ENCODE measurements at regions not wholly inside any gene's neighbourhood (a gene's known extent, or its start where the extent isn't known, plus 50 kb on each side); places are given as distances from the start of the nearest gene placed in this dataset.

- TF ChIP-seq CTCF (IDR thresholded peaks at IDR 0.05; ENCODE audit: low read depth, low read length) (no peak), EZH2phosphoT487 (IDR thresholded peaks at IDR 0.05; ENCODE audit: low read depth) (no peak)
- Histone ChIP-seq H2AFZ (ENCODE audit: low read depth, low read length) (no peak overlapping the region), H3K9ac (ENCODE audit: low read length) (no peak overlapping the region), H3K27me3 (ENCODE audit: low read depth, low read length) (no peaks in the 10 kb centered on the region), H4K20me1 (ENCODE audit: insufficient read depth, low read length) (no peaks in the 10 kb centered on the region), H3K79me2 (ENCODE audit: low read length) (no peaks in the 10 kb centered on the region), H3K27ac (ENCODE audit: low read length) (no peak overlapping the region), H3K4me3 (ENCODE audit: low read length) (no peak overlapping the region), H3K9me3 (ENCODE audit: insufficient read depth, low read length) (peaks cover 5% of the 10 kb centered on the region; the same call in 1 of the 2 replicates), H3K4me1 (ENCODE audit: low read length) (peaks cover 2% of the 10 kb centered on the region), H3K36me3 (replicated peaks; ENCODE audit: low read depth, low read length) (no peaks in the 10 kb centered on the region), H3K4me2 (ENCODE audit: low read length) (no peak overlapping the region)
Observed at GRCh38 chr3:106624154-106624553, 753.1 kb upstream of the CCDC54 start.

- Histone ChIP-seq H3K9me3 (ENCODE audit: insufficient read depth, low read length) (peaks cover 5% of the 10 kb centered on the region; the same call in 1 of the 2 replicates), H3K36me3 (replicated peaks; ENCODE audit: low read depth, low read length) (no peaks in the 10 kb centered on the region), H4K20me1 (ENCODE audit: insufficient read depth, low read length) (no peaks in the 10 kb centered on the region), H3K4me2 (ENCODE audit: low read length) (no peak overlapping the region), H3K9ac (ENCODE audit: low read length) (no peak overlapping the region), H3K27me3 (ENCODE audit: low read depth, low read length) (no peaks in the 10 kb centered on the region), H3K4me1 (ENCODE audit: low read length) (peaks cover 8% of the 10 kb centered on the region), H2AFZ (ENCODE audit: low read depth, low read length) (no peak overlapping the region), H3K4me3 (ENCODE audit: low read length) (no peak overlapping the region), H3K79me2 (ENCODE audit: low read length) (no peaks in the 10 kb centered on the region), H3K27ac (ENCODE audit: low read length) (no peak overlapping the region)
- no peak for TF ChIP-seq EZH2phosphoT487 (IDR thresholded peaks at IDR 0.05; ENCODE audit: low read depth)
Observed at GRCh38 chr3:106628407-106628806, 748.8 kb upstream of the CCDC54 start.

- Histone ChIP-seq H2AFZ (ENCODE audit: low read depth, low read length) (no peak overlapping the region), H3K4me1 (ENCODE audit: low read length) (peaks cover 8% of the 10 kb centered on the region), H3K79me2 (ENCODE audit: low read length) (no peaks in the 10 kb centered on the region), H3K27ac (ENCODE audit: low read length) (no peak overlapping the region), H3K9me3 (ENCODE audit: insufficient read depth, low read length) (peaks cover 3% of the 10 kb centered on the region; the same call in 1 of the 2 replicates), H4K20me1 (ENCODE audit: insufficient read depth, low read length) (no peaks in the 10 kb centered on the region), H3K9ac (ENCODE audit: low read length) (no peak overlapping the region), H3K27me3 (ENCODE audit: low read depth, low read length) (no peaks in the 10 kb centered on the region), H3K4me3 (ENCODE audit: low read length) (no peak overlapping the region), H3K4me2 (ENCODE audit: low read length) (no peak overlapping the region), H3K36me3 (replicated peaks; ENCODE audit: low read depth, low read length) (no peaks in the 10 kb centered on the region)
- TF ChIP-seq CTCF (IDR thresholded peaks at IDR 0.05; ENCODE audit: low read depth, low read length) (no peak), EZH2phosphoT487 (IDR thresholded peaks at IDR 0.05; ENCODE audit: low read depth) (no peak)
Observed at GRCh38 chr3:106629215-106629832, 747.9 kb upstream of the CCDC54 start.

GRCh38 chr3:106631373-106632108 lies 745.7 kb upstream of the CCDC54 start:
- Histone ChIP-seq H3K27me3 (ENCODE audit: low read depth, low read length) (no peaks in the 10 kb centered on the region), H3K36me3 (replicated peaks; ENCODE audit: low read depth, low read length) (no peaks in the 10 kb centered on the region), H3K79me2 (ENCODE audit: low read length) (no peaks in the 10 kb centered on the region), H3K27ac (ENCODE audit: low read length) (no peak overlapping the region), H3K4me2 (ENCODE audit: low read length) (no peak overlapping the region), H3K4me1 (ENCODE audit: low read length) (peaks cover 20% of the 10 kb centered on the region), H3K9ac (ENCODE audit: low read length) (no peak overlapping the region), H3K4me3 (ENCODE audit: low read length) (no peak overlapping the region), H3K9me3 (ENCODE audit: insufficient read depth, low read length) (no peaks in the 10 kb centered on the region), H4K20me1 (ENCODE audit: insufficient read depth, low read length) (no peaks in the 10 kb centered on the region), H2AFZ (ENCODE audit: low read depth, low read length) (no peak overlapping the region)
- TF ChIP-seq CTCF (IDR thresholded peaks at IDR 0.05; ENCODE audit: low read depth, low read length) (no peak), EZH2phosphoT487 (IDR thresholded peaks at IDR 0.05; ENCODE audit: low read depth) (no peak)
